ENCODE measurements at regions not wholly inside any gene's neighbourhood (a gene's known extent, or its start where the extent isn't known, plus 50 kb on each side); places are given as distances from the start of the nearest gene placed in this dataset.

- no peak for TF ChIP-seq CTCF (IDR thresholded peaks at IDR 0.05)
- no peak for TF ChIP-seq ZFX (IDR thresholded peaks at IDR 0.05; ENCODE audit: borderline replicate concordance)
These were observed 490.2 kb downstream of the RAB28 start for GRCh38 chr4:12993923-12994322.
